ENCODE measurements at regions not wholly inside any gene's neighbourhood (a gene's known extent, or its start where the extent isn't known, plus 50 kb on each side); places are given as distances from the start of the nearest gene placed in this dataset.

DNA sequence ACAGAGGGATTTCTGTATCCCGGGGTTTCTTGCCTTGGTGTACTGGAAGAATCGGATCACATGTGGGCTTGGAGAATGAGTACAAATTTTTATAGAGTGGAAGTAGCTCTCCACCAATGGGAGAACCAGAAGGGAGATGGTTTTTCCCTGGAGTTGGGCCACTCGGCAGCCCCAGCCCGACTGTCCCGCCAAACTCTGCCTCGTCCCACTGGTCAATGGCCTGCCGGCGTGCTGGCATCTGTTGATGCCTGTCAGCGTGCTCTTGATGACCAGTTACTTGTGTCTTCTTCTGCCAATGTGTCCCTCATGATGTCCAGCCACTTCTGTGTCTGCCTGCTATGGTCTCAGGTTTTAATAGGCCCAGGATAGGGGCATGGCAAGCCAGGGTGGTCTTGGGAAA is 100.5 kb downstream of the CFAP44 start:
- Histone ChIP-seq H3K79me1 (ENCODE audit: low read depth, low read length) (no peaks in the 10 kb centered on the region), H3K4ac (replicated peaks; ENCODE audit: insufficient read length, low read depth, low read length) (no peak overlapping the region), H2AFZ (ENCODE audit: low read length) (peak overlapping the region; percentile 44; the same call in 1 of the 2 replicates), H3K9me3 (ENCODE audit: insufficient read depth in 2 of 2, low read depth in 1 of 2, low read length in 1 of 2) (no peaks in the 10 kb centered on the region), H2BK15ac (ENCODE audit: low read length) (no peak overlapping the region), H2BK120ac (replicated peaks; ENCODE audit: low read depth, low read length) (no peak overlapping the region), H3K23ac (ENCODE audit: insufficient read length) (no peak overlapping the region), H3K4me1 (replicated peaks in 1 of 4; ENCODE audit: control insufficient read depth in 3 of 4, insufficient read depth in 4 of 4, low read length in 3 of 4) (no peaks in the 10 kb centered on the region), H3K79me2 (ENCODE audit: control insufficient read depth in 1 of 2, insufficient read depth in 2 of 2, low read length in 2 of 2) (no peaks in the 10 kb centered on the region), H3K14ac (ENCODE audit: insufficient read length) (no peak overlapping the region), H3K36me3 (ENCODE audit: control insufficient read depth in 2 of 4, insufficient read depth in 4 of 4, low read length in 3 of 4) (no peaks in the 10 kb centered on the region), H3K18ac (ENCODE audit: extremely low read depth, low read length) (no peak overlapping the region), H3K27me3 (replicated peaks in 1 of 4; ENCODE audit: control insufficient read depth in 3 of 4, extremely low read depth in 1 of 4, insufficient read depth in 3 of 4, low read length in 3 of 4) (no peaks in the 10 kb centered on the region), H4K91ac (replicated peaks; ENCODE audit: insufficient read length, low read length) (no peak overlapping the region), H3K9ac (replicated peaks in 1 of 4; ENCODE audit: extremely low read depth in 1 of 4, low read depth in 3 of 4, low read length in 3 of 4) (no peak overlapping the region), H4K8ac (ENCODE audit: extremely low read depth, insufficient read depth, low read length) (no peak overlapping the region), H3K27ac (ENCODE audit: low read depth, low read length) (no peak overlapping the region), H2BK12ac (ENCODE audit: low read depth, low read length) (no peak overlapping the region), H2AK5ac (ENCODE audit: low read depth, low read length) (no peak overlapping the region), H4K20me1 (replicated peaks in 1 of 2; ENCODE audit: control insufficient read depth in 1 of 2, insufficient read depth in 2 of 2, low read length in 2 of 2) (no peaks in the 10 kb centered on the region), H3K56ac (replicated peaks; ENCODE audit: insufficient read length, low read depth, low read length) (no peak overlapping the region), H3K4me3 (ENCODE audit: extremely low read depth in 1 of 4, insufficient read depth in 2 of 4, low read depth in 3 of 4, low read length in 4 of 4) (no peak overlapping the region), H2BK5ac (ENCODE audit: low read depth, low read length) (no peak overlapping the region), H3K4me2 (ENCODE audit: insufficient read depth in 1 of 2, low read depth in 2 of 2, low read length in 2 of 2) (no peak overlapping the region), H4K5ac (ENCODE audit: insufficient read length, low read depth, low read length) (no peak overlapping the region), H2BK20ac (ENCODE audit: low read length) (no peak overlapping the region), H3K23me2 (ENCODE audit: low read depth, low read length) (no peaks in the 10 kb centered on the region)
- POLR2A ChIA-PET (ENCODE audit: partially characterized antibody), result no interaction called here
- DNase-seq (ENCODE audit: low read depth in 1 of 2, low spot score in 2 of 2), result no peak
- no peak for TF ChIP-seq CTBP2 (IDR thresholded peaks at IDR 0.05; ENCODE audit: borderline replicate concordance, insufficient read depth, insufficient read length, low read length)
- TF ChIP-seq RFX5 (IDR thresholded peaks at IDR 0.05; ENCODE audit: borderline replicate concordance, low read depth, low read length), result no peak
- no peak for TF ChIP-seq CREB1 (IDR thresholded peaks at IDR 0.05)
- TF ChIP-seq RNF2 (IDR thresholded peaks at IDR 0.05; ENCODE audit: borderline replicate concordance, low read depth, low read length, missing control alignments, poor library complexity, severe bottlenecking), result no peak
- TF ChIP-seq BACH1 (IDR thresholded peaks at IDR 0.05; ENCODE audit: low read length), result no peak
- TF ChIP-seq NANOG (IDR thresholded peaks at IDR 0.05; ENCODE audit: insufficient read depth, low read depth, low read length, poor library complexity, severe bottlenecking), result no peak
- no peak for TF ChIP-seq ZNF274 (IDR thresholded peaks at IDR 0.05; ENCODE audit: borderline replicate concordance, extremely low read depth, low read length)
- TF ChIP-seq PHF8 (conservative IDR thresholded peaks at IDR 0.05; ENCODE audit: low read depth, low read length), result no peak
- no peak for TF ChIP-seq BCL11A (IDR thresholded peaks at IDR 0.05; ENCODE audit: low read depth in 2 of 2, low read length in 2 of 2)
- no peak for TF ChIP-seq SP2 (IDR thresholded peaks at IDR 0.05; ENCODE audit: low read length)
- no peak for TF ChIP-seq CHD1 (IDR thresholded peaks at IDR 0.05; ENCODE audit: low read depth, low read length)
- TF ChIP-seq CBX5 (IDR thresholded peaks at IDR 0.05; ENCODE audit: low read depth, low read length), result no peak
- TF ChIP-seq SIN3A (conservative IDR thresholded peaks at IDR 0.05 in 1 of 2, IDR thresholded peaks at IDR 0.05 in 1 of 2; ENCODE audit: low read depth in 1 of 2, low read length in 2 of 2), result no peak
- CTCF ChIA-PET (ENCODE audit: partially characterized antibody), result interaction anchor here (1.1 to 3.0 kb wide), 4 partner anchors 12 to 237 kb away, joined by 4 to 15 read pairs (median 9); no protein-coding TSS in a partner anchor
- no peak for FAIRE-seq
- 90% methylated on average over 9 of the region's 9 CpGs; no CpG with 5 or more reads in 1 of the 2 experiments for WGBS, 2 experiments (ENCODE audit: extremely low coverage in 1 of 2, insufficient coverage in 1 of 2, insufficient read length in 1 of 2, insufficient replicate concordance in 2 of 2, low coverage in 1 of 2, low lambda C conversion rate in 2 of 2, missing lambda C conversion rate in 1 of 2)
